ENCODE measurements at regions not wholly inside any gene's neighbourhood (a gene's known extent, or its start where the extent isn't known, plus 50 kb on each side); places are given as distances from the start of the nearest gene placed in this dataset.

DNA sequence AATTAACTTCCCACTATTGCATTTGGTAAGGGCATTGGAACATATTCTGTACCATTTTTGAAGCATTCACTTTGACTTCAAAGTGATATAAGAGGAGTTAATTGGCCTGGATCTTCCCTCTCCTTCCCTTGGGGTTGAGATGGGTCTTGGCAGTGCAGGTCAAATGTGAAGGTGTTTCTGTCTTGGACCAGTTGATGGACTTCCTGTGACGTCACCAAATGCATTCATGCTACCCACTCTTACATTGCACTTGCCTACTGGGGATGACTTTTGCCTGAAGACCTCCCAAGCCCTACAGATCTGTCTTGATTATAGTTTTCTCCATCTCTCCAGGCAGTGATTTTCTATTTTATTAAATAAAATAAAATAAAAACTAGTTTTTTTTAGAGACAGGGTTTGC, 221.5 kb downstream of the BUB3 start:
- Mint-ChIP-seq H3K4me1 (no peaks in the 10 kb centered on the region), H3K36me3 (no peaks in the 10 kb centered on the region), H3K4me3 (no peak overlapping the region), H3K27me3 (ENCODE audit: low read depth in 3 of 3) (peaks cover 0 to 12% (median 5%) of the 10 kb centered on the region in 3 donors), H3K9me3 (peaks cover 0 to 8% (median 0%) of the 10 kb centered on the region in 7 donors), H3K27ac (no peak overlapping the region)
- intact Hi-C loops (cut with micrococcal nuclease), result no loop called here
- H3K27ac ChIP-seq (ENCODE audit: low read depth in 1 of 2, low read length in 2 of 2), result no peak overlapping the region
- no peak overlapping the region for H3K4me2 ChIP-seq (replicated peaks; ENCODE audit: extremely low read depth, low read length, poor library complexity, severe bottlenecking)
- H3K27me3 ChIP-seq (ENCODE audit: control insufficient read depth in 2 of 2, insufficient read depth in 2 of 2, low read length in 2 of 2), result no peaks in the 10 kb centered on the region
- H4K20me1 ChIP-seq (ENCODE audit: insufficient read depth, low read length), result no peaks in the 10 kb centered on the region
- no peaks in the 10 kb centered on the region for H3K79me2 ChIP-seq (ENCODE audit: insufficient read depth, low read length)
- TF ChIP-seq, protein P1, sequence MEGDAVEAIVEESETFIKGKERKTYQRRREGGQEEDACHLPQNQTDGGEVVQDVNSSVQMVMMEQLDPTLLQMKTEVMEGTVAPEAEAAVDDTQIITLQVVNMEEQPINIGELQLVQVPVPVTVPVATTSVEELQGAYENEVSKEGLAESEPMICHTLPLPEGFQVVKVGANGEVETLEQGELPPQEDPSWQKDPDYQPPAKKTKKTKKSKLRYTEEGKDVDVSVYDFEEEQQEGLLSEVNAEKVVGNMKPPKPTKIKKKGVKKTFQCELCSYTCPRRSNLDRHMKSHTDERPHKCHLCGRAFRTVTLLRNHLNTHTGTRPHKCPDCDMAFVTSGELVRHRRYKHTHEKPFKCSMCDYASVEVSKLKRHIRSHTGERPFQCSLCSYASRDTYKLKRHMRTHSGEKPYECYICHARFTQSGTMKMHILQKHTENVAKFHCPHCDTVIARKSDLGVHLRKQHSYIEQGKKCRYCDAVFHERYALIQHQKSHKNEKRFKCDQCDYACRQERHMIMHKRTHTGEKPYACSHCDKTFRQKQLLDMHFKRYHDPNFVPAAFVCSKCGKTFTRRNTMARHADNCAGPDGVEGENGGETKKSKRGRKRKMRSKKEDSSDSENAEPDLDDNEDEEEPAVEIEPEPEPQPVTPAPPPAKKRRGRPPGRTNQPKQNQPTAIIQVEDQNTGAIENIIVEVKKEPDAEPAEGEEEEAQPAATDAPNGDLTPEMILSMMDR (IDR thresholded peaks at IDR 0.05), result no peak
- no peaks in the 10 kb centered on the region for H3K36me3 ChIP-seq (replicated peaks in 1 of 2; ENCODE audit: control insufficient read depth in 1 of 2, insufficient read depth in 2 of 2, low read length in 2 of 2)
- no peaks in the 10 kb centered on the region for H3K9me3 ChIP-seq (replicated peaks in 1 of 2; ENCODE audit: control insufficient read depth in 1 of 2, insufficient read depth in 1 of 2, low read length in 2 of 2)
- no peak overlapping the region for H3K9ac ChIP-seq (ENCODE audit: insufficient read depth, low read length, poor library complexity, severe bottlenecking)
- DNase-seq, result no peak
- H2AFZ ChIP-seq (ENCODE audit: insufficient read depth, low read depth, low read length, poor library complexity, severe bottlenecking), result no peak overlapping the region
- WGBS (ENCODE audit: insufficient coverage), result no CpG with 5 or more reads among the region's 1 CpG
- H3K4me1 ChIP-seq (ENCODE audit: control insufficient read depth in 1 of 2, insufficient read depth in 2 of 2, low read length in 2 of 2), result no peaks in the 10 kb centered on the region
- no peak overlapping the region for H3K4me3 ChIP-seq (replicated peaks in 1 of 3; ENCODE audit: low read depth in 2 of 3, low read length in 3 of 3)

DNA sequence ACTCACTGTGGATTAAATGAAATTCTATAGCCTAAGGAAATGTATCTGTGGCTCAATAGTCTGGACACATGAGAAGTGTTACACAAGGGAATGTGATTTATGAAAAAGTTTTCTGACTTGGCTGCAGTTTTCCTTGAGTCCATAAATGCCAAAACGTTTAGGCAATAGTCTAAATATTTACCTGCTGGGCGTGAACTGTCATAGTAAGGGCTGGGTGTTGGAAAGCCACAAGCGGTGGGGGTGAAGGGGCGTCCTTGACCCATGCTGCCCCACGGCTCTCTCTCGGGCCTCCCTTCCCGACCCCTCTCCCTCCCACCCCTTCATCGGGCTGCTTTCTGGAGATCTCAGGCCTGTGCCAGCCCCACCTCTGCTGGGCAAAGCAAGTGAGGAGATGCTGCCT, 223.7 kb downstream of the BUB3 start:
- no peak for DNase-seq
- H3K27me3 Mint-ChIP-seq (ENCODE audit: low read depth in 3 of 3), result peaks cover 0 to 14% (median 8%) of the 10 kb centered on the region in 3 donors
- no peak overlapping the region for H3K4me2 ChIP-seq (replicated peaks; ENCODE audit: extremely low read depth, low read length, poor library complexity, severe bottlenecking)

More for the DNA sequence above, 223.7 kb downstream of the BUB3 start:
- H3K9ac ChIP-seq (ENCODE audit: insufficient read depth, low read length, poor library complexity, severe bottlenecking), result no peak overlapping the region
- H3K79me2 ChIP-seq (ENCODE audit: insufficient read depth, low read length), result no peaks in the 10 kb centered on the region
- H4K20me1 ChIP-seq (ENCODE audit: insufficient read depth, low read length), result no peaks in the 10 kb centered on the region
- no peak overlapping the region for H3K27ac Mint-ChIP-seq
- no peak overlapping the region for H3K4me3 ChIP-seq (replicated peaks in 1 of 3; ENCODE audit: low read depth in 2 of 3, low read length in 3 of 3)
- H3K9me3 ChIP-seq (replicated peaks in 1 of 2; ENCODE audit: control insufficient read depth in 1 of 2, insufficient read depth in 1 of 2, low read length in 2 of 2), result no peaks in the 10 kb centered on the region
- no peaks in the 10 kb centered on the region for H3K4me1 Mint-ChIP-seq
- no peak overlapping the region for H2AFZ ChIP-seq (ENCODE audit: insufficient read depth, low read depth, low read length, poor library complexity, severe bottlenecking)
- intact Hi-C loops (cut with micrococcal nuclease), result no loop called here
- H3K36me3 Mint-ChIP-seq, result no peaks in the 10 kb centered on the region
- H3K36me3 ChIP-seq (replicated peaks in 1 of 2; ENCODE audit: control insufficient read depth in 1 of 2, insufficient read depth in 2 of 2, low read length in 2 of 2), result no peaks in the 10 kb centered on the region
- TF ChIP-seq, protein P1 (IDR thresholded peaks at IDR 0.05), result no peak
- WGBS (ENCODE audit: insufficient coverage), result 89% methylated on average over 3 of the region's 8 CpGs
- H3K4me3 Mint-ChIP-seq, result no peak overlapping the region
- H3K4me1 ChIP-seq (ENCODE audit: control insufficient read depth in 1 of 2, insufficient read depth in 2 of 2, low read length in 2 of 2), result no peaks in the 10 kb centered on the region
- no peak overlapping the region for H3K27ac ChIP-seq (ENCODE audit: low read depth in 1 of 2, low read length in 2 of 2)
- peaks cover 0 to 10% (median 5%) of the 10 kb centered on the region in 7 donors for H3K9me3 Mint-ChIP-seq
- H3K27me3 ChIP-seq (ENCODE audit: control insufficient read depth in 2 of 2, insufficient read depth in 2 of 2, low read length in 2 of 2), result no peaks in the 10 kb centered on the region
